Adrenal gland (tissue), 9 donors: ENCODE measurements at regions not wholly inside any gene's neighbourhood (a gene's known extent, or its start where the extent isn't known, plus 50 kb on each side); places are given as distances from the start of the nearest gene placed in this dataset.

ENCODE experiments used
- DNase-seq, 7 donors: peaks; one replicate each; pipeline ENCODE4 v3.0.0-alpha.2; 2019 to 2020
- H3K27ac ChIP-seq, 5 donors: fragments of 200-600 bp; sonication (generic) in 4 of 5; 1 replicate in 3 of 5; 2 replicates in 2 of 5; pipeline versions ENCODE4 v1.5.1 to v1.8.0; 2016 to 2020; ENCODE audit warnings: mild to moderate bottlenecking in 1 of 5
- H3K27me3 ChIP-seq: fragments of 200-600 bp; 2 replicates; pipeline ENCODE4 v1.8.0; 2021
- H3K36me3 ChIP-seq, 2 donors: fragments of 200-600 bp; replicated peaks in 1 of 2; 1 replicate in 1 of 2; 2 replicates in 1 of 2; pipeline versions ENCODE4 v1.5.1 to v1.8.0; 2018 to 2022
- H3K4me1 ChIP-seq, 2 donors: fragments of 200-600 bp; replicated peaks in 1 of 2; 1 replicate in 1 of 2; 2 replicates in 1 of 2; pipeline versions ENCODE4 v1.5.1 to v1.8.0; 2018 to 2021
- H3K4me3 ChIP-seq, 4 donors: fragments of 200-600 bp; sonication (generic) in 3 of 4; one replicate each; pipeline ENCODE4 v1.5.1; 2016 to 2018
- H3K9me3 ChIP-seq, 3 donors: fragments of 200-600 bp; sonication (generic) in 1 of 3; replicated peaks in 1 of 3; 1 replicate in 2 of 3; 2 replicates in 1 of 3; pipeline versions ENCODE4 v1.5.1 to v1.8.0; 2016 to 2021
- POLR2A ChIP-seq, 2 donors: fragments of 450-650 bp; IDR thresholded peaks; one replicate each; pipeline ENCODE4 v1.6.1; 2017; ENCODE audit warnings: antibody characterized with exemption in 2 of 2, mild to moderate bottlenecking in 2 of 2, moderate library complexity in 1 of 2
- WGBS, 4 donors: extraction: QIAGEN DNeasy Blood & Tissue Kit in 2 of 4; methylation state at CpG; one replicate each; pipeline versions ENCODE4 v1.1.5 to v1.1.7; 2013 to 2017; 5-methylcytosine and 5-hydroxymethylcytosine counted together
- intact Hi-C, 2 donors: fragments of 100-400 bp; cut with DNase I; formaldehyde crosslinking; loops; one replicate each; pipeline versions ENCODE4 v1.14.1 to v1.15.0; 2022 to 2023
- TF ChIP-seq, protein P1 (sequence below), 6 experiments: fragments of 450-650 bp in 4 of 6; fragments of 200-600 bp in 2 of 6; sonication (generic) in 1 of 6; IDR thresholded peaks; 1 replicate in 5 of 6; 2 replicates in 1 of 6; pipeline versions ENCODE4 v1.5.1 to v1.8.0; 2016 to 2021; ENCODE audit warnings: antibody characterized with exemption in 6 of 6, mild to moderate bottlenecking in 2 of 6, moderate library complexity in 1 of 6
- donor health status: healthy with polysubstance abuse.
- donor health status: Bipolar disorder and iron deficiency.
- donor health status: DM: yes; HTN: yes; CAD: no.
- donor health status: DM: no; HTN: no; CAD: no.
- donor health status: DM: no; HTN: no; CAD: no.

DNA sequence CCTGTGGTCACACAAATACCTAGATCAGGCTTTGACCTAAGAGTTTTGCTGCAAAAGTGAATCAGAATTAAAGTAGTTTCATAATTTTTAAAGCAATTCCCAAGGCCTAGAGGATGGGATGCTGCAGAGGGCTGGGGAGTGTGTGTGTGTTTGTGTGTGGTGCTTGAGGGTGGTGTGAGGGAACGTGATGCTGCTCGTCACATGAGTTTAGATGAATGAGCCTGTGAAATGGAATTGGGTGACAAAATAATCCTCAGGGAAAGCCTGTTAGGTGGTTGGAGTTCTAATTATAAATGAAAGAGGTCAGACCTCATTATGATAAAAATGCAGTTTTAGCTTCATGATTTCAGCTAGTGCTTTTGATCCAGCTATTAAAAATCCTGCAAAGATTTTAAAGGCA lies 87.5 kb upstream of the TMEM170B start:
- Histone ChIP-seq H3K27me3 (peaks cover 8% of the 10 kb centered on the region), H3K36me3 (no peaks in the 10 kb centered on the region), H3K9me3 (no peaks in the 10 kb centered on the region), H3K27ac (no peak overlapping the region), H3K4me3 (no peak overlapping the region), H3K4me1 (no peaks in the 10 kb centered on the region)
- intact Hi-C loops = no loop called here
- no peak for TF ChIP-seq POLR2A (IDR thresholded peaks at IDR 0.05)
- TF ChIP-seq, protein P1, sequence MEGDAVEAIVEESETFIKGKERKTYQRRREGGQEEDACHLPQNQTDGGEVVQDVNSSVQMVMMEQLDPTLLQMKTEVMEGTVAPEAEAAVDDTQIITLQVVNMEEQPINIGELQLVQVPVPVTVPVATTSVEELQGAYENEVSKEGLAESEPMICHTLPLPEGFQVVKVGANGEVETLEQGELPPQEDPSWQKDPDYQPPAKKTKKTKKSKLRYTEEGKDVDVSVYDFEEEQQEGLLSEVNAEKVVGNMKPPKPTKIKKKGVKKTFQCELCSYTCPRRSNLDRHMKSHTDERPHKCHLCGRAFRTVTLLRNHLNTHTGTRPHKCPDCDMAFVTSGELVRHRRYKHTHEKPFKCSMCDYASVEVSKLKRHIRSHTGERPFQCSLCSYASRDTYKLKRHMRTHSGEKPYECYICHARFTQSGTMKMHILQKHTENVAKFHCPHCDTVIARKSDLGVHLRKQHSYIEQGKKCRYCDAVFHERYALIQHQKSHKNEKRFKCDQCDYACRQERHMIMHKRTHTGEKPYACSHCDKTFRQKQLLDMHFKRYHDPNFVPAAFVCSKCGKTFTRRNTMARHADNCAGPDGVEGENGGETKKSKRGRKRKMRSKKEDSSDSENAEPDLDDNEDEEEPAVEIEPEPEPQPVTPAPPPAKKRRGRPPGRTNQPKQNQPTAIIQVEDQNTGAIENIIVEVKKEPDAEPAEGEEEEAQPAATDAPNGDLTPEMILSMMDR (IDR thresholded peaks at IDR 0.05) = no peak
- WGBS, 4 donors = 44 to 86% (median 75%) methylated on average over 2 of the region's 2 CpGs
- no peak for DNase-seq

DNA sequence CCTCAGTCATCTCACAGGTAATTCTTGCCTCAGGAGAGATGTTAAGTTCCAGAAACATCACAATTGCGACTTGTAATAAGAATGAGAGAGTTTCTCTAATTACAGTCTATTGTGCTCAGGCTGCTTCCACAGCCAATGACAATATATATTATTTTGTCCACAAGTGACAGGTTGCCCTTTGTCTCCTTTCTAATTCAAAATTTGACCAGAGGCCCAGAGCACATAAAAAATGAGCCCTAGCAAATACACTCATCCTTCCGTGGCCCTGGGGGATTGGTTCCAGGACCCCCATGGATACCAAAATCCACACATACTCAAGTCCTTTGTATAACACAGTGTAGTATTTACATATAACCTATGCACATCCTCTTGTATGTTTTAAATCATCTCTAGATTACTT lies 88.1 kb upstream of the TMEM170B start:
- H3K27ac ChIP-seq = no peak overlapping the region
- no peaks in the 10 kb centered on the region for H3K4me1 ChIP-seq
- H3K36me3 ChIP-seq = no peaks in the 10 kb centered on the region
- H3K27me3 ChIP-seq = peaks cover 8% of the 10 kb centered on the region
- no peaks in the 10 kb centered on the region for H3K9me3 ChIP-seq
- WGBS, 4 donors = 71 to 96% (median 79%) methylated on average over 2 of the region's 2 CpGs
- TF ChIP-seq, protein P1 (IDR thresholded peaks at IDR 0.05) = no peak
- no peak for TF ChIP-seq POLR2A (IDR thresholded peaks at IDR 0.05)
- no peak overlapping the region for H3K4me3 ChIP-seq
- no peak for DNase-seq
- intact Hi-C loops = no loop called here

DNA sequence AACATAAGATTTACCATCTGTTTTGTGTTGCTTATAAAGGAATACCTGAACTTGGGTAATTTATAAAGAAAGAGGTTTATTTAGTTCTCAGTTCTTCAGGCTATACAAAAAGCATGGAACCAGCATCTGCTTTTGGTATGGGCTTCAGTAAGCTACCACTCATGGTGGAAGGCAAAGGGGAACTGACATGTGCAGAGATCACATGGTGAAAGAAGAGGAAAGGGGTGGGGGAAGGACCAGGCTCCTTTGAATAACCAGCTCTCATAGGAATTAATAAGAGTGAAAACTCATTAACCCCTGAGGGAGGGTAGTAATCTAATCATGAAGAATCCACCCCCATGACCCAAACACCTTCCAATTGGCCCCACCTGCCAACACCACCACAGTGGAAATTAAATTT lies 89.5 kb upstream of the TMEM170B start:
- intact Hi-C loops = no loop called here

DNA sequence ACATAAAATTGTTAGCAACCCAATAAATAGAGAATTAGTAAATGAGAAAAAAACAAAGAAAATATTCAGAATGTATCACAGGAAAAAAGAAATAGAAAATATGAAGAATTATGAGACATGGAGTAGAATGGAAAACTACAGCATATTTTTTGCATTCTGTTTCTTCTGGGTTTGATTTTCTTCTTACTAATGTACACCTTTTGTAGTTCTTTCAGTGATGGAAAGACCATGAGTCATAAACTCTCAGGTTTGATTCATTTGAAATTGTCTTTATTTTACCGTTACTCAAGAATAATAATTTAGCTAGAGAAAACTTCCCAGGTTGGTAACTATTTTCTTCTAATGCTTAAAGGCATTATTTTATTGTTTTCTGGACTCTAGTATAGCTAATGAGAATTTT lies 90.3 kb upstream of the TMEM170B start:
- H3K27ac ChIP-seq = no peak overlapping the region
- 80 to 94% (median 86%) methylated on average over 1 of the region's 1 CpG for WGBS, 4 donors
- H3K9me3 ChIP-seq = no peaks in the 10 kb centered on the region
- no peaks in the 10 kb centered on the region for H3K4me1 ChIP-seq
- TF ChIP-seq POLR2A (IDR thresholded peaks at IDR 0.05) = no peak
- TF ChIP-seq, protein P1 (IDR thresholded peaks at IDR 0.05) = no peak
- intact Hi-C loops = no loop called here
- H3K27me3 ChIP-seq = peaks cover 8% of the 10 kb centered on the region
- H3K4me3 ChIP-seq = no peak overlapping the region
- DNase-seq = no peak
- H3K36me3 ChIP-seq = no peaks in the 10 kb centered on the region

More for the DNA sequence above, 89.5 kb upstream of the TMEM170B start:
- Histone ChIP-seq H3K4me3 (no peak overlapping the region), H3K27ac (no peak overlapping the region), H3K4me1 (no peaks in the 10 kb centered on the region), H3K36me3 (no peaks in the 10 kb centered on the region), H3K9me3 (no peaks in the 10 kb centered on the region), H3K27me3 (peaks cover 8% of the 10 kb centered on the region)
- no peak for DNase-seq
- TF ChIP-seq POLR2A (IDR thresholded peaks at IDR 0.05) = no peak
- TF ChIP-seq, protein P1 (IDR thresholded peaks at IDR 0.05) = no peak
